HG03457 (cell line): ENCODE measurements at regions not wholly inside any gene's neighbourhood (a gene's known extent, or its start where the extent isn't known, plus 50 kb on each side); places are given as distances from the start of the nearest gene placed in this dataset.
A peak's percentile ranks its signal among the peaks of the same experiment; 100 is the strongest.
"Not testable (repeated sequence)": the region's sequence is repeated elsewhere in the genome, so short reads cannot be mapped to it uniquely, and the experiment has no call there.

Experiments used
- ATAC-seq: cut with Tn5 transposase; IDR thresholded peaks from one replicate; pipeline ENCODE4 v1.9.1; 2021; ENCODE audit warnings: moderate number of reproducible peaks; ENCODE audit not compliant: unreplicated experiment

DNA sequence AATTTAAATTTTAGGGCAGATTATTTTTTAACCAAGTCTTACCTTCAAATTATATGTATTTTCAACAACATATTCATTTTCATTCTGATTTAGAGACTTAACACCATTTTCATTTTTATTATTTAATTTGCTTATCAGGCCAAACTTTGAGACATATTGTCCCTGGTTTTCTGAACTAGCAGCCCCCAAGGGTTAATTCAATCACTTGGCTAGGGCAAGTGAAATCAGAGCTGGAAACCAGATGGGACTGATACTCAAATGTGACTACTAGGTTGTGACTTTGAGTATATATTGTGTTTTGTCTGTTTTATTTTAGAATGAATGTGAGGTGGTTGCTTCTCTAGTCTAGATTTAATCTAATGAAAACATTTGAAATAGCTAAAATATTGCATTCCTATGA is 198.9 kb upstream of the PTGFR start:
- no peak for ATAC-seq

DNA sequence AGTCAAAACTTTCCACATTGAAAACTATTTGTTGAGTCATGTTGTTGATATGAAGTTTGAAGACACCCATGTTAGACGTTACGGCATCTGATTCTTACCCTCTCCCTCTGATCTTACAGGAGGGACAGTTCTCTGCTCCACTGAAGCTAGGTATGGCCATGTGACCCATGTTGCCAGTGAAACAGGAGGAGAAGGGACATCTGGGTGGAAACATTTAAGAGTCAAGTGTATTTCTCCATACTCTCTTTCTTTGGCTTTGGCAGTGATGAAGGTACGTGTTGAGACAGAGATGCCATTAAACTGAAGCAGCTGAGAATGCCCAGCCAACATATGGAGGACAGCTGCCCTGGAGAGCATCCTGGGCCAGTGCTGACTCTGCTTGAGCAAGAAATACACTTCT is 198.4 kb upstream of the PTGFR start:
- ATAC-seq, result no peak

DNA sequence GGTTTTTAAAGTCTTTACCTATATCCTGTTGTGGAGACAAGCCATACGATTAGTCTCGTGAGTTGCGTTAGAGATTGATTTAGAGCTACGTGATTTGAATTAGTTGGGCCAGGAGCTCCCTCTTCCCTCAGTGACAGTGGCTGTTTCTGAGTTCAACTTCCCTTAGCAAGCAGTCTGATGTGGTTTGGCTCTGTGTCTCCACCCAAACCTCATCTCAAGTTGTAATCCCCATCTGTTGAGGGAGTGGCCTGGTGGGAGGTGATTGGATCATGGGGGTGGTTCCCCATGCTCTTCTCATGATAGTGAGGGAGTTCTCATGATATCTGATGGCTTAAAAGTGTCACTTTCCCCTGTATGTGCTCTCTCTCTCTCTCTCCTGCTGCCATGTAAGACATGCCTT is 192.9 kb upstream of the PTGFR start:
- no peak for ATAC-seq

DNA sequence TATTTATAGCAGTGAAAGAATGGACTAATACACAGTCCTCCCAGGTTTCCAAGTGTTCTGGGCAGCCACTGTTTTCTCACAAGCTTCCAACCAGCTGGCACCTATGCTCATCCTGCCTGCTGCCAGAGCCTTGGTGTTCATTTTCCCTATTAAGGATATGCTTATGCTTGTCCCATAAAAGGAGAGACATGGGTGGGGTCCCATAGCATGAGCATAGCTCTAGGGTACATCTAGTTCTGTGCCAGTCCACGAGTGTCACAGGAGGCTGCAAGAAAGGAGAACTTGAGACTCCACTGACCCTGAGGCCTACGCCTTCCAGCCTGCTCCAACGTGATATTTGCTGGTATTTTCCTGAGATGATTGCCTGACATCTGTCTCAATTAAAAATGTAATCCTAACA is 192.4 kb upstream of the PTGFR start:
- ATAC-seq, result no peak

DNA sequence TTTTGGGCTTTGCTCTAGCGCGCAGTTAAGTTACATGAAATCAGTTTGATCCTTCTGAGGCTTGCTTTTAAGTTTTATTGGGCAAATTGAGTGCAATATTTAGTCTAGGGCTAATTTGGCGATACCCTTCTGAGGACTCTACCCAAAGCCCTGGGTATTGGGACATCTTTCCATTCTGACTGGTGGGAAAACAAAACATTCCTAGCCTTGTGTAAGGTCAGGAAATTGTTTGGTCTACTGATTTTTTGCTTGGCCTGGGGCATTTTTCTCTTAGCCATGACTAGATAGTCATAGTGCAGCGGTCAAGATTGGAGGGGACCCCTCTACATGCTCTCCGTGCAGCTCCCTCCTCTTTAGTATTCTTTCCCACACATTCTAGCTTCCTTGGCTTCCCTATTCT is 189.6 kb upstream of the PTGFR start:
- no peak for ATAC-seq

DNA sequence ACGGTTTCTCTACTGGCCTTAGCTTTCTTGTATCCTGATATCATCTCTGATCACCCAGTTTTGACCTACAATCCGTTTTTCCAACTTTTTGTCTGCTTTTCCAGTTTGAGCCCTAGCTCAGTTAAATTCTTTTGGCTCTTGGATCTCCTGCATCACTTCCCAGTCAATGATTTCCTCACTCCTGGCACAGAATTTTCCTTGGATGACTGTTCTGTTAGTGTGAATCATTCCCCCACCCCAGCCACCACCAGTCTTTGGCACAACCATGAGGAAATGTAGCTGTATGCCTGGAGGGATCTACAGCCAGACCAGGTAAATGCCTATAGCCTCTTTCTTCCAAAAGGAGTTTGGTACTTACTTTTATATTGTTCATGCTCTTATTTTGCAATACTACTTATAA is 187.2 kb upstream of the PTGFR start:
- no peak for ATAC-seq

DNA sequence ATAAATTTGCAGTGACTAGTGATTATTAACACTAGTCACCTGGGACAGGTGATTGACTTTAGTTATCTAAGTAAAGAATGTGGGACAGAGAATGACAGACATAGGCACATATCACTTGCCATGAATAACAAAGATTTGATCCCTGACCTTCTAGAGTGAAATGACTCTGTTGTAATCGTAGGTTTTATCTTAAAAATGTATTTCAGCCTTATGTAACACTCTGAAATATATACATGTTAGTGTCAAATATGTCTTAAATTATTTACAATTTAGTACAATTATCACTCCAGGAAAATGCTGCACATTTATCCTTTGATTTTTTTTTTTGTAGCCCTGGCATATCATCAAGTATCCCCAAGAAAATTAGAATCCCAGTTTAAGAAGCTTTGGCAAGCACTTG is 186.4 kb upstream of the PTGFR start:
- no peak for ATAC-seq

DNA sequence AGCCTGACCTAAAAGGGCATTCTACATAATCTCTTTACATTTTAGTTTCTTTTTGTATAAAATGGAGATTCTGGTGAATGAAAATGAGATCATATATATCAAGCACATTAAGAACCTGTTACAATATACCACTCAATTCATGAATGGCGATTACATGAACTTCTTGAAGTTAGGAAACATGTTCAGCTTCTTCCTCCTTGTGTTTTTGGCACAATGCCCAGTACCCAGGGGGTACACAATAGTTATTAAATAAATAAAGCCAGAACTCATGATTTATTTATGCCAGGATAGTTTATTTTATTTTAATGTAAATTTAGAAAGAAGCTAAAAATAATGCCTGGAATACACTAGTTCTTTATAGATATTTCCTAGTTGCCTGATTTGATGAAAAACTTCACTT is 186.0 kb upstream of the PTGFR start:
- no peak for ATAC-seq

DNA sequence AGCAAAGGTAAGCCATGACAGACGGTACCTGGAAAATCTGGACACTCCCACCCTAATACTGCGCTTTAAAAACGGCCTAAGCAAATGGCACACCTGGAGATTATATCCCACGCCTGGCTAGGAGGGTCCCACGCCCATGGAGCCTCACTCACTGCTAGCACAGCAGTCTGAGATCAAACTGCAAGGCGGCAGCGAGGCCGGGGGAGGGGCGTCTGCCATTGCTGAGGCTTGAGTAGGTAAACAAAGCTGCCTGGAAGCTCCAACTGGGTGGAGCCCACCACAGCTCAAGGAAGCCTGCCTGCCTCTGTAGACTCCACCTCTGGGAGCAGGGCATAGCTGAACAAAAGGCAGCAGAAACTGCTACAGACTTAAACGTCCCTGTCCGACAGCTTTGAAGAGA is 180.5 kb upstream of the PTGFR start:
- ATAC-seq, result not testable (repeated sequence)

DNA sequence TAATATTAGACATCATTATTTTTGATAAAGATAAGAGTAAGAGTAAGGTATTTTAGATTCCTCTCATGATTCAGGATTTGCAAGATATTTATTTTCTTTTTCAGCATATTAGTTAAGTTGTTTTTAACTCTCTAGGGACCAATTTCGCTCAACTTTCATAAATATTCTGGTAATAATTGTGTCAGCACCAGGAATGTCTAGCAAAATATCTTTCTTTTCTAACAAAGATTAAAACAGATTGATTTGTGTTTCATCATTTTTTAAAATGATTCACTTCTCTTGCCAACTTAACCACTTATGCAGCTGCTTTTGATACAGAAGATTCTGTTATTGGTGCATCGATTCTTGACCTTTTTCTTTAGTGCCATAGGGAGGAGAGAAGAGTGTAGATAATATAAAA is 172.8 kb upstream of the PTGFR start:
- no peak for ATAC-seq

DNA sequence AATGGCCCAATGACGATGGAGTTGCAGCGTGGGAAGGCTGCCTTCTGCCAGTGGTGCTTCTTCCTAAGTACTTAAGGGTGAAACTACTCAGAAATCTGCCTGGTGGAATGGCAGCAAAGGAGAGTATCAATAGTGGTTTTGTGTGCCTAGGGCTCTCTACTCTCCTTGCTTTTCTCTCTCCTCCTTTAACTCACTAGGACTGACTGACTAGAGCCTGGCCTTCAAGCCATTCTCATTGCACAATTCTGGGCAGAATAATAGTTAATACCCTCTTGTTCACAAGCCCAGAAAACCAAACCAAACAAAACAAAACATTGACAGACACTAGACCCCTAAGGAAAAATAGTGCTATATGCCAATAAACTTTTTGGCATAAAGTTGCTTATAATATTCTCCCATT is 171.2 kb upstream of the PTGFR start:
- ATAC-seq, result no peak

DNA sequence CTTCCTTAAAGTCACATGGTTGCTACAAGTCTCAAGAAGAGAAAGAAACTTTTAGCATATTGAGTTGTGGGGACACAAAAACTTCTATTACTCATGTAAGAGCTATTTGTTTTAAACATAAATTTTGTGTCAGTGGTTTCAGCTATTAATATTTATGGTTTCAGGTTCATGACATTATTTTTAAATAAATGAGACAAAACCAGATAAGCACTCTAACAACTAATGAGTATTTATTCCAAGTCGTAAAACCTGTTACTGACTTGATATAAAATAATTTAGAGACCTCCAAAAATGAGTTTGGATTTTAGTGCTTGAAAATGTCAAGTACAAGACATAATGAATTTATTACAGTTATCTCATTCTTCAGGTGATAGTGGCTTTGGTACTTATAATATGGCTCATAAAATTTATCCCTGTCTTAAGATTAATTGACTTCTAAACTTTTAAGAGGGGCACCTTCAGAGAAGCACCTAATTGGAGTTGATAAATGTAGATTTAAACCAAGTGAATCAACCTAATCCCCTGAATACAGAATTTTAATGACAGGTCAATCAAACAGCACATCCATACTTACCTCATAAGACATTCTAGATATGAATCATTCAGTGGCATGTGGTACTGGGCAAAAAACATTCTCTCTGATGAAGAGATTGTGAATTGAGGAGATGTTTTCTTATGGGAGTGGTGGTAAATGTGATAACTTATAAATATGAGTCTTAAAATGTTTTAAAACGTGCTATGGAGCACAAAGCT is 167.7 kb upstream of the PTGFR start:
- no peak for ATAC-seq

DNA sequence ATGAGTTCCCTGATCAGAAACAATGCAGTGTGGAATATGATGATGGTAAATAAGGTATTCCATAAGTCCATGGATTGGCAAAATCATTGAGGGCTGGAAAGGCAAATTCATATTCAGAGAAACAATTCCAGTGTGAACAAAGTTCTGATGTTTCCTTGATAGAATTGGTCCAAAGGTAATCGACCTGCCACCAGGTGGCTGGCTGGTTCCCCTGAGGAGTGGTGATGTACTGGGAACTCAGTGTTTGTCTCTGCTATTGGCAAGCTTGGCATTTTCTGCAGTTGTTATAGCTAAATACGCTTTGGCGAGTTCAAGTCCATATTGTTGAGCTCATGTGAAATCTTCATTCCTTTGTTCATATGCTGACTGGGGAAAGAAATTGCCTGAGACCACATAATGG is 165.5 kb upstream of the PTGFR start:
- no peak for ATAC-seq

DNA sequence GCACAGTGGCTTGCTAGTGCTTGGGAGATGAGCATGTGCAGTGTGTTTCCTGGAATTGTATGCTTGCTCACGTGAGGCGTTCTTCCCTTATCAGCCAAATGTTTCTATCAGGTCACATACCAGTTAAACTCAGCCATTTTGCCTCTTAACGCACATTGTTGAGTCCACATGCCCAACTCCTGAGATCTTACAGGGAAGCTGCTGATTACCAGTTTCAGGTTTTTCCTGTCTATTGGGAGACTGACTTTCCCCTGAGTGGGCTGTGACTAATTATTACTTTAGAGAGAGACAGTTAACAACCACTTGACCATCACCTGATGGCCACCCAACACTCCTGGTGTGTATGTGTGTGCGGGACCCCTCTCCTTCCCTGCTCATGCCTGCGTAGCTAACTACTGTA is 161.3 kb upstream of the PTGFR start:
- no peak for ATAC-seq

DNA sequence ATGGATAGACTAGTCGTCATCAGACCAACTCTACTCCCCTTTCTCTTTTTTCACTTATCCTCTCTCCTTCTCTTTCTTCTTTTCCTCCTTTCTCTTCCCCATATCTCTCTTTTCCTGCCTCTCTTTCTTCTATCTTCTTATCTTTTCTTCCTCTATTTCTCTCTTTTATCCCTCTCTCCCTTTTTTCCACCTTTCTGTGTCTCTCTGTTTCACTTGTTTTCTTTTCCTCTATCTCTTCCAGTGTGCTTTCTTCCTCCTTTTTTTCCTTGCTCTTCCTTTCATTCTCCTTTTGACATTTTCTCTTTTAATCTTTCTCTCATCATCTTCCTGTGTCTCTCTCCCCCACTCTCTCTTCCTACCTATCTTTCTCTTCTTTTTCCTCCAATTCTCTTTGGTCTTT is 159.0 kb upstream of the PTGFR start:
- ATAC-seq, result no peak

DNA sequence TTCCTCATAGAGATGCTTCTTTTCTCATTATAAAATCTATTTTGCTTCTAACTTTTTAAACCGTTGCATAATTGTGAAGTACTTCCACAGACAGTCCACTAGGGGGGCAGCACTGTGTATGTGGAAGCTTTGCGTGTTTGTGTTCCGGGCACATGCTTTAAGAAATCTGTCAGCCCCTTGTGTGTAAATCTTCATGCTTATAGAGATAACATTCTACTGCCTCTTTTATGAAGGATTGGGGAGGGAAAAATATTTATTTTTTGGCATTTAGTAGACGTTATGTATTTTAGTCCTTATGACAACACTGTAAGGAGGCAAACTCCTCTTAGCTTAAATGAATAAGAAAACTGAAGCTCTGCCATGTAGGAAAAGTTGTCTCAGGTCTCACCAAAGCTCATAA is 157.3 kb upstream of the PTGFR start:
- ATAC-seq, result peak; percentile 80

DNA sequence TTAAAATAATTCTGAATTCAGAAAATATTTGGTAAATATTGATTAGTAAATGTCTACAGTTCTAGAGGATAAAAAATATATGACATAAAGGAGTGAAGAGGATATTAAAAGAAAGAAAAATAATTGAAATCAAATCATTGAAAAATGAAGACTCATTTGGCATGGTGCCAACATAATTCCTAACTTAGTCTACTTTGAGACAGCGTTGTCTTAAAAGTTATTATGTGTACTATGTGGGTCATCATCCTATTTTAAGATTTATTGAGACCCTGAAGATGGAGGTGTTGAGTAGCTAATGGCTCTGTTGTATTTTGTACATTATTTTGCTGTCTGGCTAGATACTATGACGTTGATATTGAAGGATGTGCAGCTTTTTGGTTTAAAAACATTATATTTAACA is 156.7 kb upstream of the PTGFR start:
- ATAC-seq, result no peak

DNA sequence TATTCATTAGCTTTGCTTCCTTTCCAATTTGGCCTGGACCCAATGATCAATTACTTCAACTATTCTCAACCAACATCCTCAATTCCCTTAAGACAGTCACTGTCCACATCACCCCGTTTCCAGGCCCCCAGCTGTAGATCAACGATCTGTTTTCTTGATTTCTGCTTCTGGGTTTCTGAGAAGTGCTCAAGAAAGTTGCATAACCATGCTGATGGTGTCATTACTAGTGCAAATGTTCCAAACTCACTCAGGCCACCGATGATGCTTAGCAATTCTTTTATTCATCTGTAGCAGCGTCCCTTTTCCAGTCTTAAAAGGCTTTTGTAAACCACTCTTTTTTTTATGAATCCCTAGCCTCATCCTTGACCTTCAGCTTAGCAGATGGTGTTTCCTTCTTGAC is 155.8 kb upstream of the PTGFR start:
- ATAC-seq, result no peak

DNA sequence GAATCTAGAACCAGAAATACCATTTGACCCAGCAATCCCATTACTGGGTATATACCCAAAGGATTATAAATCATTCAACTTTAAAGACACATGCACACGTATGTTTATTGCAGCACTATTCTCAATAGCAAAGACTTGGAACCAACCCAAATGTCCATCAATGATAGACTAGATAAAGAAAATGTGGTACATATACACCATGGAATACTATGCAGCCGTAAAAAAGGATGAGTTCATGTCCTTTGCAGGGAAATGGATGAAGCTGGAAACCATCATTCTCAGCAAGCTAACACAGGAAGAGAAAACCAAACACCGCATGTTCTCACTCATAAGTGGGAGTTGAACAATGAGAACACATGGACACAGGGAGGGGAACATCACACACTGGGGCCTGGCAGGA is 154.0 kb upstream of the PTGFR start:
- not testable (repeated sequence) for ATAC-seq

DNA sequence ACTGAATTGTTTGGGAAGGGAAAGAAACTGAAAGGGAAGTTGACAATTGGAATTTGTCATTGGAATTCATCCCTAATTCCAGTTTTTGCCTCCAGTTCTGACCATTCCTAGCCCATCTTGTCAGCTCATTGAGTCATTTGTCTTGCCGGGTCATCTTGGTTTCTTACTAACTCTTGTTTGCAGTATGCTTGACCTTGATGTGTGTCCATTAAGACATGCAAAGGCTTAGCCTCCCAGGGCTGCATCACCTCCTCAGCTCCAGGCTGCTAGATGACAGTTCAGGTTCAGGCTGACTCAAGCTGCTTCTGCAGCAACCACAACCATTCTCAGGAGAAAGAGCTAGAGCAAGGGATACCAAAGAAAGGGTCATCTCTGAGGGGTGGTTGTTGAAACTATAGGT is 151.3 kb upstream of the PTGFR start:
- ATAC-seq, result no peak

DNA sequence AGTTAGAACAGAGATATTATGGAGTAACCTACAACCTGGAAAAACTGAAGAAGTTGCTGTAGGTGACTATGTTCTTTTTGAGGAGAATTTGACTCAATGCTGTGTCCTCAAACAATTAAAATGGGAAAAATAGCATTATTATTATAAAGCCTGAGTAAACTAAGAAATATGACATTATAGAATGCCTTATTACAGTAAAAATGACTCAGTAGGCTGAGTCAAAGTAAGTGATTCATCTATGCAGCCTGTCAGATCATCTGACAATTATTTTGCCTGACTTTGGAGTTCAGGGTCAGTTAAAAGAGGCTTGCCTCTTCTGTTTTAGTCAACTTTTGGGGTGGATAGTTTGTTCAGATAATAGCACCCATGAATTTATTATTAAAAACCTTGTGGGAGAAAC is 150.8 kb upstream of the PTGFR start:
- no peak for ATAC-seq

DNA sequence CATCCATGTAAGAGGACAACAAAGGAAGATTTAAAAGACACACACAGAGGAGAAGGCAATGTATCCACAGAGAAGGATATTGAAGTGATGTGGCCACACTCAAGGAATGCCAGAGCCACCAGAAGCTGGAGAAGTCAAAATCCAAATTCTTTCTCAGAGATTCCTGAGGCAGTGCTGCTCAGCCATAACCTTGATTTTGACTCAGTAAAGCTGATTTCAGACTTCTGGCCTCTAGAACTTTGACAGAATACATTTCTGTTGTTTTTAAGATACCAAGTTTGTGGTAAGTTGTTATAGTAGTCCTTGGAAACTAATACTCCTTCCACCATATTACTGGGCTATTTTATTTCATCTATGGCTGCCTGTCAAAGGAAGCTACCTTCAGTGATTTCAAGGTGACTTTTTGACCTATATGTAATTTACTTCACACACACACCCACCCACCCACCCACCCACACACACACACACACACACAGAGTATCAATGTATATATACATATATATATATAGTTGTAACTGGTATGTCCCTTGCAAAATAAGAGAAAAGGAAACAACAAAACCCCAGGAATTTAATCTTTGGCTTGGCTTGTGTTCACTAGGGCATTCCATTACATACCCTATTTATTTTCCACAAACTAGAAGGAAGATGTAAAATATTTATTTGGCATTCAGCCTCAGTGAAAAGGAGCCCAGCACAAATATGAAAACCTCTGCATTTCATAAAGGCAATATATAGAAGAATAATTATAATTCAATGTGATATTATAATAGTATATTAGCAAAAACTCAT is 142.1 kb upstream of the PTGFR start:
- ATAC-seq, result no peak
